ENCODE measurements at regions not wholly inside any gene's neighbourhood (a gene's known extent, or its start where the extent isn't known, plus 50 kb on each side); places are given as distances from the start of the nearest gene placed in this dataset.

GRCh38 chr3:127033171-127033570 is 50.3 kb downstream of the PLXNA1 start:
- DNase-seq (ENCODE audit: low read depth): no peak

GRCh38 chr3:127033786-127034185 is 50.9 kb downstream of the PLXNA1 start:
- no peak for DNase-seq (ENCODE audit: low read depth)

- DNase-seq (ENCODE audit: low read depth): no peak
These were observed 51.5 kb downstream of the PLXNA1 start for GRCh38 chr3:127034195-127034989.

GRCh38 chr3:127034990-127035652 is 52.2 kb downstream of the PLXNA1 start:
- DNase-seq (ENCODE audit: low read depth): no peak

GRCh38 chr3:127035677-127036076 is 52.8 kb downstream of the PLXNA1 start:
- peak; percentile 32 for DNase-seq (ENCODE audit: low read depth)

GRCh38 chr3:127036209-127037020 is 53.5 kb downstream of the PLXNA1 start:
- no peak for DNase-seq (ENCODE audit: low read depth)

- no peak for DNase-seq (ENCODE audit: low read depth)
These were observed 54.1 kb downstream of the PLXNA1 start for GRCh38 chr3:127037021-127037400.

- no peak for DNase-seq (ENCODE audit: low read depth)
These were observed 54.5 kb downstream of the PLXNA1 start for GRCh38 chr3:127037418-127037841.

GRCh38 chr3:127037971-127038446 is 55.1 kb downstream of the PLXNA1 start:
- no peak for DNase-seq (ENCODE audit: low read depth)

GRCh38 chr3:127038466-127038865 is 55.6 kb downstream of the PLXNA1 start:
- no peak for DNase-seq (ENCODE audit: low read depth)

GRCh38 chr3:127038923-127039581 is 56.1 kb downstream of the PLXNA1 start:
- DNase-seq (ENCODE audit: low read depth): no peak

GRCh38 chr3:127039719-127040118 is 56.8 kb downstream of the PLXNA1 start:
- DNase-seq (ENCODE audit: low read depth): no peak

- DNase-seq (ENCODE audit: low read depth): no peak
These were observed 57.3 kb downstream of the PLXNA1 start for GRCh38 chr3:127040216-127040615.

- no peak for DNase-seq (ENCODE audit: low read depth)
These were observed 58.4 kb downstream of the PLXNA1 start for GRCh38 chr3:127041264-127041820.

- no peak for DNase-seq (ENCODE audit: low read depth)
These were observed 59.0 kb downstream of the PLXNA1 start for GRCh38 chr3:127041933-127042332.

GRCh38 chr3:127042634-127043033 is 59.7 kb downstream of the PLXNA1 start:
- DNase-seq (ENCODE audit: low read depth): no peak

- no peak for DNase-seq (ENCODE audit: low read depth)
These were observed 60.2 kb downstream of the PLXNA1 start for GRCh38 chr3:127043041-127043641.

- DNase-seq (ENCODE audit: low read depth): no peak
These were observed 61.0 kb downstream of the PLXNA1 start for GRCh38 chr3:127043731-127044510.

GRCh38 chr3:127044996-127045395 is 62.1 kb downstream of the PLXNA1 start:
- no peak for DNase-seq (ENCODE audit: low read depth)

- no peak for DNase-seq (ENCODE audit: low read depth)
These were observed 62.6 kb downstream of the PLXNA1 start for GRCh38 chr3:127045435-127046045.

All from LHCN-M2 (cell line).